Esophagus muscularis mucosa (tissue), 4 donors: ENCODE measurements at regions not wholly inside any gene's neighbourhood (a gene's known extent, or its start where the extent isn't known, plus 50 kb on each side); places are given as distances from the start of the nearest gene placed in this dataset.

Experiments used
- EP300 ChIP-seq: sonication (generic); formaldehyde crosslinking; IDR thresholded peaks from one replicate; pipeline ENCODE4 v1.6.1; 2017; ENCODE audit warnings: antibody characterized with exemption
- POLR2A ChIP-seq: fragments of 450-650 bp; IDR thresholded peaks from one replicate; pipeline ENCODE4 v1.6.1; 2017; ENCODE audit warnings: antibody characterized with exemption, moderate library complexity, mild to moderate bottlenecking, low read depth
- POLR2AphosphoS5 ChIP-seq, 2 donors: sonication (generic); formaldehyde crosslinking; IDR thresholded peaks; one replicate each; pipeline ENCODE4 v1.6.1; 2017; ENCODE audit warnings: antibody characterized with exemption in 2 of 2
- TF ChIP-seq, protein P1 (sequence below), 3 experiments: fragments of 200-600 bp in 2 of 3; fragments of 450-650 bp in 1 of 3; sonication (generic) in 2 of 3; IDR thresholded peaks; one replicate each; pipeline ENCODE4 v1.5.1; 2017 to 2019; ENCODE audit warnings: antibody characterized with exemption in 3 of 3, mild to moderate bottlenecking in 2 of 3, moderate library complexity in 1 of 3

DNA sequence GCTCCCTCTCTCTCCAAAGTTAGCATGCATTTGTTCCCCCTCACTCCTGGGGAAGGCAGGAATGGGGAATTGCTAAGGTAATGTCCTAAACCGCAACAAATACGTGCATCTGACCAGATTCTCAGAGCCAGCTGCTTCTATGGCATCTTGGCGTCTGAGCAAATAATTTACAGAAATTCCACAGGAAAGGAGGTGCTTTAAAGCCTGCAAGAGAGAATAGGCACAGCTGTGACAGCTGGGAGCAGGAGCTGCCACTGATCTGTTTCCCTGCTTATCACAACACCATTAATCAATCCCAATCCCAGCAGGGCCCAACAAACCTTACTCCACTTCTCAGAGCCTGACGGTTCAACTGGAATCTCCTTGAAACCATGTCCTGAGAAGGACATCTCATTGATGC lies 83.5 kb upstream of the ZNF281 start:
- TF ChIP-seq, protein P1, sequence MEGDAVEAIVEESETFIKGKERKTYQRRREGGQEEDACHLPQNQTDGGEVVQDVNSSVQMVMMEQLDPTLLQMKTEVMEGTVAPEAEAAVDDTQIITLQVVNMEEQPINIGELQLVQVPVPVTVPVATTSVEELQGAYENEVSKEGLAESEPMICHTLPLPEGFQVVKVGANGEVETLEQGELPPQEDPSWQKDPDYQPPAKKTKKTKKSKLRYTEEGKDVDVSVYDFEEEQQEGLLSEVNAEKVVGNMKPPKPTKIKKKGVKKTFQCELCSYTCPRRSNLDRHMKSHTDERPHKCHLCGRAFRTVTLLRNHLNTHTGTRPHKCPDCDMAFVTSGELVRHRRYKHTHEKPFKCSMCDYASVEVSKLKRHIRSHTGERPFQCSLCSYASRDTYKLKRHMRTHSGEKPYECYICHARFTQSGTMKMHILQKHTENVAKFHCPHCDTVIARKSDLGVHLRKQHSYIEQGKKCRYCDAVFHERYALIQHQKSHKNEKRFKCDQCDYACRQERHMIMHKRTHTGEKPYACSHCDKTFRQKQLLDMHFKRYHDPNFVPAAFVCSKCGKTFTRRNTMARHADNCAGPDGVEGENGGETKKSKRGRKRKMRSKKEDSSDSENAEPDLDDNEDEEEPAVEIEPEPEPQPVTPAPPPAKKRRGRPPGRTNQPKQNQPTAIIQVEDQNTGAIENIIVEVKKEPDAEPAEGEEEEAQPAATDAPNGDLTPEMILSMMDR (IDR thresholded peaks at IDR 0.05), result no peak
- TF ChIP-seq POLR2AphosphoS5 (IDR thresholded peaks at IDR 0.05) (no peak), POLR2A (no peak), EP300 (no peak)
